C4-2B (cell line): ENCODE measurements at regions not wholly inside any gene's neighbourhood (a gene's known extent, or its start where the extent isn't known, plus 50 kb on each side); places are given as distances from the start of the nearest gene placed in this dataset.

Experiments used
- H3K27ac ChIP-seq: fragments of 450-650 bp; 2 replicates; pipeline ENCODE4 v1.5.1; 2017
- CTCF ChIP-seq: fragments of 450-650 bp; conservative IDR thresholded peaks from 2 replicates; pipeline ENCODE4 v1.5.1; 2017; ENCODE audit warnings: mild to moderate bottlenecking
- ZFX ChIP-seq: fragments of 450-650 bp; IDR thresholded peaks from 2 replicates; pipeline ENCODE4 v1.6.1; 2017

- no peak for TF ChIP-seq ZFX
Observed at GRCh38 chr4:28890949-28891775, 1829.0 kb upstream of the PCDH7 start.

GRCh38 chr4:28913466-28913865, 1806.7 kb upstream of the PCDH7 start:
- TF ChIP-seq CTCF: no peak
- H3K27ac ChIP-seq: no peak overlapping the region

More at GRCh38 chr4:28890949-28891775, 1829.0 kb upstream of the PCDH7 start:
- H3K27ac ChIP-seq: no peak overlapping the region

- no peak overlapping the region for H3K27ac ChIP-seq
- TF ChIP-seq ZFX (no peak), CTCF (no peak)
Observed at GRCh38 chr4:28916585-28916984, 1803.6 kb upstream of the PCDH7 start.

GRCh38 chr4:28918871-28919270, 1801.3 kb upstream of the PCDH7 start:
- no peak for TF ChIP-seq CTCF
- no peak for TF ChIP-seq ZFX
- H3K27ac ChIP-seq: no peak overlapping the region

GRCh38 chr4:28921886-28922285, 1798.3 kb upstream of the PCDH7 start:
- TF ChIP-seq CTCF (no peak), ZFX (no peak)
- H3K27ac ChIP-seq: no peak overlapping the region

- TF ChIP-seq CTCF: no peak
- no peak overlapping the region for H3K27ac ChIP-seq
Observed at GRCh38 chr4:28926156-28926555, 1794.0 kb upstream of the PCDH7 start.

- TF ChIP-seq CTCF (no peak), ZFX (no peak)
- no peak overlapping the region for H3K27ac ChIP-seq
Observed at GRCh38 chr4:28942631-28943030, 1777.5 kb upstream of the PCDH7 start.

- no peak overlapping the region for H3K27ac ChIP-seq
- no peak for TF ChIP-seq CTCF
- TF ChIP-seq ZFX: no peak
Observed at GRCh38 chr4:28947374-28947773, 1772.8 kb upstream of the PCDH7 start.
